ENCODE measurements at regions not wholly inside any gene's neighbourhood (a gene's known extent, or its start where the extent isn't known, plus 50 kb on each side); places are given as distances from the start of the nearest gene placed in this dataset.
"Not testable (repeated sequence)": the region's sequence is repeated elsewhere in the genome, so short reads cannot be mapped to it uniquely, and the experiment has no call there.

DNA sequence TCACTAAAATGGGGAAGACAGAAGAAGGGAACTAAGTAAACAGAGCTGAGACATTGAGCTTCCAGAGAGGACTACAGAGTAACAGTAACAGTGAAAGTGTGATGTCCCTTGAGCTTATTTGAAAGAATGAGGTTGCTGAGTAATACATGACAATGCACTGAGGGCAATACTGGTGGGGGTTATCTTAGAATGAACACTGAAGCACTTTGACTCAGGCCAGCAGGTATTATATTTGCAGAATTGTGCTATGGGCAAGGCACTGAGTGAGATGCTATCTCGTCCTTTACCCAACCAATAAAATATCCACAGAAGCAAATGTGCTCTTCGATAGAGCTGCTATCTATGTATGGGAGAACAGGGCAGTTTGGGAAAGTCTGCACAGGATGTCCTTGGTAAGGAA, 133.2 kb downstream of the DISP1 start:
- no peak for DNase-seq (ENCODE audit: low spot score)

- DNase-seq (ENCODE audit: low spot score) = no peak
Measured at GRCh38 chr1:222950892-222951291, 136.1 kb downstream of the DISP1 start.

DNA sequence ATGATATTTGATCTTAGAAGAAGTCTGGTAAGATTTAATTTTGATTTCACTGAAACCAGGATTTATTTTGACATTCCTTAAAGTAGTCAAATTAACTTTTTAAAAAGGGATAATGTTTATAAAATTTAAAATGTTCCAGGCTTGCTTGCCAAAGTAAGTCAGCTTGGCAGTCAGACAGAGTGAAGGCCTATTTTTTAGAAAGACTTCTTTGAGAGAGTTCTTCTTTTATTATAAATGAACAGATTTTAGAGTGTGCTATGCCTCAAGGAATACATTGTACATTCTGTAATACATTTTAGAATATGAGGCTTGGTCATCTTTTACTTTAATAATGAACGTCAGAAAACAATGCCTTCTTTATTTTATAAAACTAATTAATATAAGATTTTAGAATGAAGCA, 138.7 kb downstream of the DISP1 start:
- no peak for DNase-seq (ENCODE audit: low spot score)

GRCh38 chr1:222955964-222956363, 141.1 kb downstream of the DISP1 start:
- DNase-seq (ENCODE audit: low spot score) = no peak

- no peak for DNase-seq (ENCODE audit: low spot score)
Measured at GRCh38 chr1:222956601-222957000, 141.8 kb downstream of the DISP1 start.

DNA sequence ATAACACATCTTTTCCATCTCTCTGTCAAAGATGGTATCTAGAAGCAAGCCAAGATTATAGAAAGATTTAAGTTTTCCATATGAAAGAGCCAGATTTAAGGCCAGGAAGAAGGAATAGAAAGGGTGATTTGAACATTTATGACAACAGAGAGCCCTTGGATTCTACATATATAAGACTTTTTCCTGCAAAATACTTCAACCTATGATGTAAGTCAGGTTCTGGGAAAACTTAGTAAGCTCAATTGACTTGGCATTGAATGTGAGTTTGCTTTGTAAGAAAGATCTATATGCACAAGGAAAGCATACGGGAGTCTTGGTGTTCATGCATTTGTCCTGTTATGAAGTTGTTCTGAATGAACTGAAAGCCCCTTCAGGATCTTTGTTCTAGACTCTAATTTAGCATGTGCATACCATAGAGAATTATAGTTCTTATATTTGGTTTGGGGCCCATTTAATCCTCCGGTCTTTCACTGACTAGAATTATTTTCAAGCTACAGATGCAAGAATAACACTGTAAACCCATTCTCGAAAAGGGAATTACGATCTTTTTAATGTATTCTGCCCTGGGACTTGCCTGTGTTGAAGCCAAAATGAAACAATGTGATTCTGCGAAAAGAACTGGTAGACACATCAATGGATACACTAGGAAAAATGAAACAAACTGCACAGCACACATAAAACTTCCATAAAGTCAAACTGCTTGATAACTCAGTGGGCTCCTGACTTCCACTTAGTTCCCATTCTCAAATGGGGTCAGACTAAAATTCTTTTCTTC, 152.8 kb downstream of the DISP1 start:
- no peak for DNase-seq (ENCODE audit: low spot score)

DNA sequence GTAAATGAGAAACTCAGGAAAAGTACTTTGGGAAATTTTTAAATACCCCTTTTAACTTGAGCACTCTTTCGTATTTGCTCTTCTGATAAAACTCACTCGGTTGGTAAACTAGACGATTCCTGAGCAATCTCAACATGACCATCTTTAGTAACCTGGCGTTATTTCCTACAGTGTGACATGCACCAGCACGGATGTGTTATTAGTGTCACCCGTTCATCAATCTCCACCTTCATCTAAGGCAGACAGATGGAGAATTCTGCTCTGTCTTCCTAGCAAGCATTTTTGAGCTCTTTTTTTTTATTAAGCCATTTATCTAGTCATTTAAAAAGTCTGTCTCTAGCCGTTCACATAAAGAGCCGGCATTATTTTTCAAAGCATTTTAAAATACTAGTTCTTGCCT, 155.2 kb downstream of the DISP1 start:
- DNase-seq (ENCODE audit: low spot score) = no peak

- DNase-seq (ENCODE audit: low spot score) = no peak
Measured at GRCh38 chr1:222970711-222971110, 155.9 kb downstream of the DISP1 start.

DNA sequence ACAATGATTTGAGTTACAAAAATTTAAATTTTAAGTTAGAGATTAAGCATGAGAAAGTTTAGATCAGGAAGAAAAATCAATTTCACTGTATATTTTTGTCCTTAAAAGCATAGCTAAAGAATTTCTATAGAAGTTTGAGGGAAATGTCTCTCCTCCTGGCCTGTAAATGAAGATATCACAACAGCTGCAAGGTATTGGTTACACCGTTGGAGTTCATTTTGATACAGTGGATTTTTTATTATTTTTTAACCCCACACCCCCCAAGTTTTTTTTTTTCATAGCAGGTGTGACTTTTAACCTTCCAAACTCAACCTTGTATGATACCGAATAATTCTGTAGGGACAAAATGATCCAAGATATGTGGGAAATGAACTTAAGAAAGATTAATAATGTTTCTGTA, 156.3 kb downstream of the DISP1 start:
- DNase-seq (ENCODE audit: low spot score) = no peak

DNA sequence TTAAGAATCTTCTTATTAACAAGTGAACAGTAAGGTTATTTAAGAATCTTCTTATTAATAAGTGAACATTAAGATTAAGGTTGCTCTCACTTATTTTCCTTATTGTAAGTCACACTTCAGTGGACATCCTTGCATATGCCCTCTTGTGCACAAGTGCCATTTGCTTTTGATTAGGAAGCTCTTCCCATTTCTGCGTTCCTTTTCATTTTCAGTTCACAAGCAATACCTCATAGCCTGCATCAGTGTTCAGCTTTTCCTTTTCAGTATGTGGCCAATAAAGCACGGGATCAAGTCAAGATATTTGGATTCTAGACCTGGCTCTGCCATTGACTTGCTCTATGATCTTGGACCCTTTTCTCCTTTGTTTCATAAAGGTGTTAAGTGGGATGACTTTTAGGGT, 158.7 kb downstream of the DISP1 start:
- no peak for DNase-seq (ENCODE audit: low spot score)

DNA sequence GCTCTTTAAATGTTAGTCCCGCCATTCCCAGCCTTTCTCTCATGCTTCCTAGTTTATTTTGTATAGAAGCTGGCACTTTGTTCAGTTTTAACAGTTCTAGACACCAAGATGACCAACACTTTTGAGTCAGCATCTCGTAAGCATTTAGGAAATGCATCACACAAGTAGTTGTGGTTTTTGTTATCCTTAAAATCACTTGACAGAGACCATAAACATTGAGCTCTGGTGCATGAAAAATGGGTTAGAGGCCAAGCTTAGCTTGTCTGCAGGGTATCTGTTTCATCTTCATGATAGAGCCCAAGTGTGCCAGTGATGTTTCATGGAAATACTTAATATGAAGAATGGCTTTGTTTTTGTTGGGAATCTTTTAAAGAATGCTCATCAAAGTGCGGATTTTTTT, 159.7 kb downstream of the DISP1 start:
- peak; percentile 4 for DNase-seq (ENCODE audit: low spot score)

GRCh38 chr1:222975472-222976122, 160.8 kb downstream of the DISP1 start:
- no peak for DNase-seq (ENCODE audit: low spot score)

DNA sequence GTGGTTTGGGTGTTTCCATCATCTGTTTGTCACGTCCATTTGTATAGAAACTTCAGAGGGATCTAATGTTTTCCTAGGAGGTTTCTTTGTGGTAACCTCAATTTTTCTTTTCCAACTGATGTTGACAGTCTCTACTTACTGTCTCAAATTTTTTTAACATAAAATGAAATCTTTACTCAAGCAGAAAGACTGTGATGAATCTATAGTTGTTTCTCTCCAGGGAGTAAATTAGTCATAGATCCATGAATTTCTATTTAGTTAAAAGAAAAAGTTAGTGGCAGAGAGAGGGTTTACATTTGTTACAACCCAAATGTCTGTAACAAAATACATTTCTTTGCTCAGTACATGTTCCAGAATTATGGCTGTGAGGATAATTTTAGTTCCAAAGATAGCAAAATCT, 161.6 kb downstream of the DISP1 start:
- no peak for DNase-seq (ENCODE audit: low spot score)

- DNase-seq (ENCODE audit: low spot score) = not testable (repeated sequence)
Measured at GRCh38 chr1:222977294-222977693, 162.5 kb downstream of the DISP1 start.

- DNase-seq (ENCODE audit: low spot score) = no peak
Measured at GRCh38 chr1:222979561-222979960, 163.5 kb downstream of the TLR5 start.

DNA sequence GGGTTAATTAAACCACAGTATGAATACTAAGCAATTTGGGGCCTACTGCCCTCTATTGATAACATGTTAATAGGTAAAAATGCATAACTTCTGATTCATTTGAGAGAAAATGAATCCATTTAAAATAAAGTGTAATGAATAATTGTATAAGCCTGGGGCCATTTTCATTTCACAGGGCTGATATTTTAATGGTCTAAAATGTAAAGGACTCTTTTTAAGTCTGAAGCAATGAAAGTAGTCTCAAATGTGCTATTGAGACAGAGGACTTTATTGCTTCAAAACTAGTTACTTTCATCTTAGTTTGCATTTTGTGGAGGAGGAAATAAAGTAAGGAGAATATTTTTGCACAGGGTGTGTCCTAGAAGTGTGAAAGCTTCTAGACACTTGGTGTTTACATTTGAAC, 155.4 kb downstream of the TLR5 start:
- no peak for DNase-seq (ENCODE audit: low spot score)

GRCh38 chr1:222989443-222989842, 153.6 kb downstream of the TLR5 start:
- DNase-seq (ENCODE audit: low spot score) = no peak

GRCh38 chr1:222991177-222991576, 151.9 kb downstream of the TLR5 start:
- no peak for DNase-seq (ENCODE audit: low spot score)

GRCh38 chr1:222991908-222992307, 151.1 kb downstream of the TLR5 start:
- DNase-seq (ENCODE audit: low spot score) = no peak

DNA sequence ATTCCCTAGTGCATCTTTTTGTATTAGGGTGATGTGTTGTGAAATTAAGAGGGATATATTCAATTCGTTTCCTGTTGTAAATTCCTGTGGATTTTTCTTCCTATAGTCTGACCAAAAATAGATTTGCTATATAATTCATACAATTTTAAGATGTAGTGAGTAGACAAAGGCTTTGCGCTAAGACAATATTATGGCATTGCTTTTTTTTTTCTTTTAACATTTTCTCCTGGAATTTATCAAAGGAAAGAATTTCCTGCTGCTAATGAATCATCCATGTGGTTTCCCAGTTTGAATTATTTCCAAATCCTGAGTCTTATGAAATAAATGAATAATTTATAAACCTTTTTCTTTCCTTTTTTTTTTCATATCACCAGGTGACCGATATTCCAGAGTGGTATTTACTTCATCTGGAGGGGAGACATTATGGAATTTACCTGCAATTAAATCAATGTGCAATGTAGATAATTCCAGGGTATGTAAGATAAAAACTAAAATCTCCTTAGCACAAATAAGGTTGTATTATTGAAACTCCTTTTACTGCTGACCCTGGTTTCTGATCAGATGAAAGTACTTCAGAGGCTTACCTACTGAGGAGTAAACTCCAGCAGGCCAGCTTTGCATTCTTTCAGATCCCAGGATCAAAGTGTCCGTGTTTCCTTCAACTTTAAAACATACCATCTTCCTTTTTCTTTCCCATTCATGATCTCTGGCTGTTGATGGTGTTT, 148.4 kb downstream of the TLR5 start:
- no peak for DNase-seq (ENCODE audit: low spot score)

- no peak for DNase-seq (ENCODE audit: low spot score)
Measured at GRCh38 chr1:222995236-222995580, 147.8 kb downstream of the TLR5 start.

GRCh38 chr1:222995620-222996309, 147.3 kb downstream of the TLR5 start:
- no peak for DNase-seq (ENCODE audit: low spot score)
